Hindlimb muscle (tissue), 1 donor: ENCODE measurements at regions not wholly inside any gene's neighbourhood (a gene's known extent, or its start where the extent isn't known, plus 50 kb on each side); places are given as distances from the start of the nearest gene placed in this dataset.
A peak's percentile ranks its signal among the peaks of the same experiment; 100 is the strongest.

Experiments used
- DNase-seq: peaks from one replicate; pipeline ENCODE4 v3.0.0-alpha.2; 2013

DNA sequence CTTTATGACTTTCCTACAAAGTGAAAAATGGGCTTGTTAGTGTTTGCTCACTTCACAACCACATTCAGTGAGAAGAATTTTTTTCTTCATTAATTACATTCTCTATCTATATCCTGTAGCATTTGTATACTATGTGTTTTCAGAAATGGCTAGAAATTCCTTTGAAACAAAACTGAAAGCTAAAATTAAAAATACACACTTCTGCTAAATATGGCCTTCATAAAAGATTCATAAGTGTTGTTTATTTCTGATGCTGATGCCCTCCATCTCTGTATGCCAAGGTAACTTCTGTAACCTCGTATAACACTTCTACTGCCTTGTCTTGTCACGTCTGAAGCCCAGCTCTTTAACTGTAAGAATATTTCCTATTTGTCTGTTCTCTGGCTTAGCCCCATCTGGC lies 59.8 kb downstream of the PMAIP1 start:
- DNase-seq, result no peak

DNA sequence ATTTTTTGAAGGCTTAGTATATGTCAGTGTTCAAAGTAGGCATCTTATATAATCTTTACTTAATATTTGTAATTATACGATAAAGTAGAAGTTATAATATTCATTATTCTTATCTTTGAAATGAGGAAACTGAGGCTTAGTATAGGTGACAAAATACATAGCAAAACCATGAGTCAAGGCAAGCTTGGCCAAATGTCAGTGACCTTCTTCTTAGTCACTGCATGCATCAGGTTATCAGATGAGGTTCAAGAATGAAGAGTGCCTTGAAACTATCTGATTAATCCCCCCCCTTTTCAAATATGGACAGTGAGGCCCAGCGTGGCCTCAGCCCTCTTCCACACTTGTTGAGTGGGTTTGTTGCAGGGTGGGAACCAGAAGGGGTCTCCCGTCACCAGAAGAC lies 59.3 kb downstream of the PMAIP1 start:
- DNase-seq, result no peak

DNA sequence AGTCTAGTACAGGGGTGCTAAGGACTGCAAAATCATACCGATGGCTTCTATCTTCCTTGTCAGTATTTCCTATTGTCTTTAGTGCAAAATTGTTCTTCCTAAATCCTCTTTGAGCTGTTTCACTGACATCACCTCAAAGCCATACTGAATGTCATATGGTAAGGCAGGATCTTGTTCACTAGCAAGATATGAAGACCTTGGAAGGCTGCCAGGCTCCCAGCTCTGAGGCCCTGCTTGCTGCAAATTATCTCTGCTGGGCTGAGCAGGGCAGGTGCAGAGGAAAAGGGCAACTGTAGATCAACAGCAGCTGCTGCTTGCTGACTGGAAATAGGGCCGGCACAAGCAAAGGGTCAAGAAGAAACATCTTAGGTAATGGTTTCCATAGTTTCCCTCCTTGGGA lies 58.2 kb downstream of the PMAIP1 start:
- DNase-seq, result peak; percentile 52

DNA sequence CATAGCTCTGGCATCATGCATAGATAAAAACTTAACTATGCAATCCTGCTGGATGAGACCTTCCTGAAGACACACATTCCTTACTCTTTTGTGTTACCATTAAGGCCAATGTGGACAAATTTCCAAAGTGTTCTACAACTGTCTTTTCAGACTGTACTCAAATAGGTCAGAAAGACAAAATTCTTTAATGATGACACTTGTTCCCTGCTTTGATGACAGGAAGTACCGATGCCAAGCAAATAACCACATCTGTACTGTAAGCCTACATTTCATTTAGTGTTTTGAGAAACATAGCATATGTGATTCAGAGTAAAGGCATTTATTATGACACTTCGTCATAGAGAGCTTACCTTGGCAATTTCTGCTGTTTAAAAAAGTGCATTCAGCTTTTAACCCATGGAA lies 55.0 kb downstream of the PMAIP1 start:
- no peak for DNase-seq

DNA sequence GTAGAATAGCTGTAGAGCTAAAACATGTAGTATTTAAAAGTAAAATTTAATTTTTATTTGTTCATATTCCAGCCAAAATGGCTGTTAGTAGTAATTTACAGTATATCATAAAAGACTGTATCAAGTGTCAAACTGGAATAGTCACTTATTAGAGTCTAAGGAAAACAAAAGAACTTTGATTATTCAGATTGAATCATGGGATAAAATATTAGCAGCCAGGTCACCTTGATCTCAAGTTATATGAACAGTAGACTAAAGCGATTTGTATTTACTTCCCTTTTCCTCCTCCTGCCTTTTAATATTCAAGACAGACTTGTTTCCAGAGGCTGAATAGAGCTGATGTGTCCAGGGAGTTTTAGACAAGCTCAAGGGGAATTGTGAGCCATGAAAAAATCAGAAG lies 54.4 kb downstream of the PMAIP1 start:
- no peak for DNase-seq
